ENCODE measurements at regions not wholly inside any gene's neighbourhood (a gene's known extent, or its start where the extent isn't known, plus 50 kb on each side); places are given as distances from the start of the nearest gene placed in this dataset.

DNA sequence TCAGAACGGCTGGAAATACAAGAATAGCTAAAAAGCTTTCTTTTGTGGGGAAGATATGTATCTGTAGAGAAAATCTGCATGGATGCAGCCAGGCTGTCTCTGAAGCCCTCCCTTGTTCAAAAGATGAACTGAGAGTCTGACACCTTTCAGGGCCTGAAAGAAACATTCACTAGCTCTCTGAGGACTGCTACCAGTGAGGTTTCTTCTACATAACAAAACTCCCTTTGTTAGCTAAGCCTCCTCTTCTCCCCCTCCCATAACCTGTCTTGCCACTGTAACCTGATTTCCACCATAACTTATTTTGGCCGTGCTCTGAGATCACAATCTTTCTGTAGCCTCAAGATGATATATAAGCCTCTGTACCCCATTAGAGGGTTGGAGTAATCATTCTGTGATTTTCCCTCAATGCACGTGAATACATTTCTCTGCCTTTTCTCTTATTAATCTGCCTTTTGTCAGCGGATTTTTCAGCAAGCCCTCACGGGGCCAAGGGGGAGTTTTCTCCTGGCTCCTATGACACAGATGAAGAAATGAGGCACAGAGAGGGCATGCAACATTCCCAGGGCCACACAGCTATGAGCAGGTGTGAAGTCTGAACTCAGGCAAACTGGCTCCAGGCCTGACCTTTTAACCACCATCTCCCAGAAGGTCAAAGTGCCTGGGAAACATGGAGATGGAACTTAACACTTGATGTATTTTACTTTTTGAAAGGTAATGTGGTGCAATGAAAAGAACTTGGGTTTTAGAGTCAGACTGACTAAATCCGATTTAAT, 161.6 kb upstream of the PRDX4 start:
- intact Hi-C loops (cut with micrococcal nuclease; ENCODE audit: unreplicated experiment) (no loop called here), in situ Hi-C loops (cut with HindIII; ENCODE audit: extremely low pct_ligation_motif_present, low pct_unique_long_range_greater_than_20kb) (no loop called here)
- no peaks in the 10 kb centered on the region for H4K20me1 ChIP-seq (ENCODE audit: insufficient read depth, low read length)
- H3K9ac ChIP-seq (ENCODE audit: insufficient read depth, low read depth, low read length), result no peak overlapping the region
- no peaks in the 10 kb centered on the region for H3K4me1 ChIP-seq (ENCODE audit: insufficient read depth, low read length)
- H3K27ac ChIP-seq (ENCODE audit: extremely low read length, insufficient read depth, low read length), result no peak overlapping the region
- POLR2A ChIA-PET, result no interaction called here
- H3K27me3 ChIP-seq (ENCODE audit: control insufficient read depth in 1 of 2, insufficient read depth in 2 of 2, low read length in 2 of 2), result no peaks in the 10 kb centered on the region
- no peak for DNase-seq (ENCODE audit: low spot score)
- BruUV-seq (replicated peaks), result no TSS peak
- no peak overlapping the region for H3K4me2 ChIP-seq (ENCODE audit: low read depth, low read length)
- no peak for TF ChIP-seq PHF21A (CRISPR knock-in tag; IDR thresholded peaks at IDR 0.05)
- TF ChIP-seq CC2D1A (CRISPR knock-in tag; IDR thresholded peaks at IDR 0.05), result no peak
- TF ChIP-seq ZKSCAN1 (IDR thresholded peaks at IDR 0.05; ENCODE audit: low read length), result no peak
- TF ChIP-seq ZNF3 (CRISPR knock-in tag; IDR thresholded peaks at IDR 0.05), result no peak
- peak; percentile 69; the same call in 1 of the 2 replicates for TF ChIP-seq ZNF768 (CRISPR knock-in tag; IDR thresholded peaks at IDR 0.05)
- H3K4me3 ChIP-seq (replicated peaks in 1 of 3; ENCODE audit: insufficient read depth in 1 of 3, low read depth in 2 of 3, low read length in 3 of 3), result no peak overlapping the region
- no peaks in the 10 kb centered on the region for H3K36me3 ChIP-seq (replicated peaks in 1 of 2; ENCODE audit: control insufficient read depth in 1 of 2, insufficient read depth in 2 of 2, low read length in 2 of 2)
- no peaks in the 10 kb centered on the region for H3K79me2 ChIP-seq (ENCODE audit: insufficient read depth, low read length)
- H2AFZ ChIP-seq (ENCODE audit: low read length), result no peak overlapping the region
- no peak for ATAC-seq
- no peaks in the 10 kb centered on the region for H3K9me3 ChIP-seq (ENCODE audit: low read length)
- WGBS (ENCODE audit: low lambda C conversion rate), result 23% methylated on average over 6 of the region's 6 CpGs
- CTCF ChIA-PET (ENCODE audit: low intra/inter-chr PET ratio, low total read pairs), result no interaction called here
- no peak for FAIRE-seq

DNA sequence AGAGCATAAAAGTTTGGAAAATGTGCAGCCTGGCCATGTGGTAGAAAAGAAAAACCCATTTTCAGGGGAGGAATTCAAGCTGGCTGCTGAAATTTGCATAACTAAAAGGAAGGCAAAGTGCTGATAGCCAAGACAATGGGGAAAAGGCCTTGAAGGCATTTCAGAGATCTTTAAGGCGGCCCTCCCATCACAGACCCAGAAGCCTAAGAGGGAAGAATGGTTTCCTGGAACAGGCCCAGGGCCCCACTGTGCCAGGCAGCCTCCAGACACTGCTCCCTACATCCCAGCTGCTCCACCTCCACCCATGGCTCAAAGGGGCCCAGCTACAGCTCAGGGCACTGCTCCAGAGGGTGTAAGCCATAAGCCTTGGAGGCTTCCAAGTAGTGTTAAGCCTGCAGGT, 158.0 kb upstream of the PRDX4 start:
- TF ChIP-seq PRMT3 (CRISPR knock-in tag; IDR thresholded peaks at IDR 0.05; ENCODE audit: borderline replicate concordance, low read depth) (no peak), CC2D1A (CRISPR knock-in tag; IDR thresholded peaks at IDR 0.05) (no peak), MAFG (CRISPR knock-in tag; IDR thresholded peaks at IDR 0.05) (no peak), ATF1 (CRISPR knock-in tag; IDR thresholded peaks at IDR 0.05) (no peak), KAT8 (CRISPR knock-in tag; IDR thresholded peaks at IDR 0.05) (no peak), POGZ (CRISPR knock-in tag; IDR thresholded peaks at IDR 0.05) (no peak), ZFP62 (CRISPR knock-in tag; IDR thresholded peaks at IDR 0.05) (no peak), ZNF672 (CRISPR knock-in tag; IDR thresholded peaks at IDR 0.05) (no peak), ZKSCAN5 (CRISPR knock-in tag; IDR thresholded peaks at IDR 0.05) (no peak), FOXK2 (IDR thresholded peaks at IDR 0.05) (no peak), ZNF331 (CRISPR knock-in tag; IDR thresholded peaks at IDR 0.05) (no peak), GZF1 (CRISPR knock-in tag; IDR thresholded peaks at IDR 0.05) (no peak)
- TF ChIP-seq, protein P1, sequence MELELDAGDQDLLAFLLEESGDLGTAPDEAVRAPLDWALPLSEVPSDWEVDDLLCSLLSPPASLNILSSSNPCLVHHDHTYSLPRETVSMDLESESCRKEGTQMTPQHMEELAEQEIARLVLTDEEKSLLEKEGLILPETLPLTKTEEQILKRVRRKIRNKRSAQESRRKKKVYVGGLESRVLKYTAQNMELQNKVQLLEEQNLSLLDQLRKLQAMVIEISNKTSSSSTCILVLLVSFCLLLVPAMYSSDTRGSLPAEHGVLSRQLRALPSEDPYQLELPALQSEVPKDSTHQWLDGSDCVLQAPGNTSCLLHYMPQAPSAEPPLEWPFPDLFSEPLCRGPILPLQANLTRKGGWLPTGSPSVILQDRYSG (CRISPR knock-in tag; IDR thresholded peaks at IDR 0.05), result no peak
- no peak overlapping the region for H3K4me2 ChIP-seq (ENCODE audit: low read depth, low read length)
- intact Hi-C loops (cut with micrococcal nuclease; ENCODE audit: unreplicated experiment) (no loop called here), in situ Hi-C loops (cut with HindIII; ENCODE audit: extremely low pct_ligation_motif_present, low pct_unique_long_range_greater_than_20kb) (no loop called here)
- whole genome bisulfite sequencing (ENCODE audit: low lambda C conversion rate), result 0% methylated on average over 1 of the region's 1 CpG
- no peak overlapping the region for H3K27ac ChIP-seq (ENCODE audit: extremely low read length, insufficient read depth, low read length)
- H3K9ac ChIP-seq (ENCODE audit: insufficient read depth, low read depth, low read length), result no peak overlapping the region
- H3K79me2 ChIP-seq (ENCODE audit: insufficient read depth, low read length), result no peaks in the 10 kb centered on the region
- no peak overlapping the region for H3K4me3 ChIP-seq (replicated peaks in 1 of 3; ENCODE audit: insufficient read depth in 1 of 3, low read depth in 2 of 3, low read length in 3 of 3)
- H3K4me1 ChIP-seq (ENCODE audit: insufficient read depth, low read length), result no peaks in the 10 kb centered on the region
- no peaks in the 10 kb centered on the region for H4K20me1 ChIP-seq (ENCODE audit: insufficient read depth, low read length)
- FAIRE-seq (no peak), DNase-seq (ENCODE audit: low spot score) (no peak), ATAC-seq (no peak)
- ChIA-PET POLR2A (no interaction called here), CTCF (ENCODE audit: low intra/inter-chr PET ratio, low total read pairs) (no interaction called here)
- no peaks in the 10 kb centered on the region for H3K27me3 ChIP-seq (ENCODE audit: control insufficient read depth in 1 of 2, insufficient read depth in 2 of 2, low read length in 2 of 2)
- H3K36me3 ChIP-seq (replicated peaks in 1 of 2; ENCODE audit: control insufficient read depth in 1 of 2, insufficient read depth in 2 of 2, low read length in 2 of 2), result no peaks in the 10 kb centered on the region
- no peaks in the 10 kb centered on the region for H3K9me3 ChIP-seq (ENCODE audit: low read length)
- BruUV-seq (replicated peaks), result no TSS peak
- H2AFZ ChIP-seq (ENCODE audit: low read length), result no peak overlapping the region

All from HepG2 (cell line).